ENCODE measurements at regions not wholly inside any gene's neighbourhood (a gene's known extent, or its start where the extent isn't known, plus 50 kb on each side); places are given as distances from the start of the nearest gene placed in this dataset.

- H3K4me3 ChIP-seq (replicated peaks in 1 of 3; ENCODE audit: insufficient read depth in 1 of 3, low read depth in 2 of 3, low read length in 3 of 3) = no peak overlapping the region
- TF ChIP-seq SNAPC5 (CRISPR knock-in tag; IDR thresholded peaks at IDR 0.05; ENCODE audit: borderline replicate concordance) (no peak), POGZ (CRISPR knock-in tag; IDR thresholded peaks at IDR 0.05) (no peak), ARHGAP35 (CRISPR knock-in tag; IDR thresholded peaks at IDR 0.05; ENCODE audit: borderline replicate concordance) (no peak), NFAT5 (CRISPR knock-in tag; IDR thresholded peaks at IDR 0.05) (no peak), JUNB (CRISPR knock-in tag; IDR thresholded peaks at IDR 0.05; ENCODE audit: borderline replicate concordance) (no peak)
- H3K36me3 ChIP-seq (replicated peaks in 1 of 2; ENCODE audit: control insufficient read depth in 1 of 2, insufficient read depth in 2 of 2, low read length in 2 of 2) = no peaks in the 10 kb centered on the region
- FAIRE-seq = no peak
- no peaks in the 10 kb centered on the region for H4K20me1 ChIP-seq (ENCODE audit: insufficient read depth, low read length)
- H3K79me2 ChIP-seq (ENCODE audit: insufficient read depth, low read length) = no peaks in the 10 kb centered on the region
- BruUV-seq (replicated peaks) = no TSS peak
- no peak for DNase-seq (ENCODE audit: low spot score)
- H3K27me3 ChIP-seq (ENCODE audit: control insufficient read depth in 1 of 2, insufficient read depth in 2 of 2, low read length in 2 of 2) = peaks cover 0 to under 1% of the 10 kb centered on the region in 2 experiments; a peak in 1 of 5 replicates
- no peak overlapping the region for H3K4me2 ChIP-seq (ENCODE audit: low read depth, low read length)
- ChIA-PET CTCF (ENCODE audit: low intra/inter-chr PET ratio, low total read pairs) (no interaction called here), POLR2A (no interaction called here)
- H2AFZ ChIP-seq (ENCODE audit: low read length) = no peak overlapping the region
- H3K27ac ChIP-seq (ENCODE audit: extremely low read length, insufficient read depth, low read length) = no peak overlapping the region
- no peak overlapping the region for H3K9ac ChIP-seq (ENCODE audit: insufficient read depth, low read depth, low read length)
- H3K9me3 ChIP-seq (ENCODE audit: low read length) = no peaks in the 10 kb centered on the region
- ATAC-seq = no peak
- in situ Hi-C loops (cut with HindIII; ENCODE audit: extremely low pct_ligation_motif_present, low pct_unique_long_range_greater_than_20kb) (no loop called here), intact Hi-C loops (cut with micrococcal nuclease; ENCODE audit: unreplicated experiment) (no loop called here)
- no peaks in the 10 kb centered on the region for H3K4me1 ChIP-seq (ENCODE audit: insufficient read depth, low read length)
Observed at GRCh38 chr2:219983836-219984235, 356.4 kb downstream of the SLC4A3 start.
